Right ventricle myocardium inferior (tissue), 1 donor: ENCODE measurements at regions not wholly inside any gene's neighbourhood (a gene's known extent, or its start where the extent isn't known, plus 50 kb on each side); places are given as distances from the start of the nearest gene placed in this dataset.
"Not testable (repeated sequence)": the region's sequence is repeated elsewhere in the genome, so short reads cannot be mapped to it uniquely, and the experiment has no call there.

ENCODE experiments used
- ATAC-seq: fragments of 200-7000 bp; cut with Tn5 transposase; one replicate; pipeline ENCODE4 v1.9.1; 2020; ENCODE audit warnings: mild to moderate bottlenecking, moderate library complexity
- DNase-seq: peaks from one replicate; pipeline ENCODE4 v3.0.0; 2021; ENCODE audit errors: missing footprints
- intact Hi-C: fragments of 100-400 bp; cut with DNase I; formaldehyde crosslinking; loops from one replicate; pipeline ENCODE4 v1.11.0; 2022
- donor health status: DM: no; HTN: yes; CAD: no; lungs with severe emphysema.

GRCh38 chr10:2883238-2883637 lies 184.1 kb upstream of the PFKP start:
- ATAC-seq (no peak), DNase-seq (no peak)
- intact Hi-C loops, result no loop called here

GRCh38 chr10:2882628-2883027 lies 184.7 kb upstream of the PFKP start:
- ATAC-seq, result no peak
- intact Hi-C loops, result no loop called here
- DNase-seq, result no peak

GRCh38 chr10:2881720-2882620 lies 185.4 kb upstream of the PFKP start:
- ATAC-seq, result no peak
- no peak for DNase-seq
- intact Hi-C loops, result no loop called here

- intact Hi-C loops, DNase-seq, ATAC-seq: not testable (repeated sequence)
Measured at GRCh38 chr10:2880050-2880449, 187.3 kb upstream of the PFKP start.

- DNase-seq, result no peak
- intact Hi-C loops, result no loop called here
- ATAC-seq, result no peak
Measured at GRCh38 chr10:2878818-2879217, 188.5 kb upstream of the PFKP start.

GRCh38 chr10:2876032-2876431 lies 191.3 kb upstream of the PFKP start:
- ATAC-seq, result no peak

GRCh38 chr10:2874963-2875362 lies 192.4 kb upstream of the PFKP start:
- DNase-seq (no peak), ATAC-seq (no peak)
- intact Hi-C loops, result no loop called here

More at GRCh38 chr10:2876032-2876431, 191.3 kb upstream of the PFKP start:
- no peak for DNase-seq
- intact Hi-C loops, result no loop called here

- DNase-seq, result no peak
- intact Hi-C loops, result no loop called here
- ATAC-seq, result no peak
Measured at GRCh38 chr10:2873769-2874168, 193.6 kb upstream of the PFKP start.

- intact Hi-C loops, result no loop called here
- ATAC-seq (no peak), DNase-seq (no peak)
Measured at GRCh38 chr10:2871673-2872219, 195.6 kb upstream of the PFKP start.

- intact Hi-C loops, result no loop called here
- DNase-seq (no peak), ATAC-seq (no peak)
Measured at GRCh38 chr10:2870654-2871053, 196.7 kb upstream of the PFKP start.

GRCh38 chr10:2867788-2868299 lies 199.5 kb upstream of the PFKP start:
- intact Hi-C loops, result no loop called here
- ATAC-seq, result no peak
- DNase-seq, result no peak

- DNase-seq (no peak), ATAC-seq (no peak)
- intact Hi-C loops, result no loop called here
Measured at GRCh38 chr10:2866569-2866968, 200.8 kb upstream of the PFKP start.

- intact Hi-C loops, result no loop called here
- DNase-seq (no peak), ATAC-seq (no peak)
Measured at GRCh38 chr10:2861632-2862210, 205.6 kb upstream of the PFKP start.

- intact Hi-C loops, result no loop called here
- no peak for DNase-seq
- ATAC-seq, result no peak
Measured at GRCh38 chr10:2858452-2858851, 208.9 kb upstream of the PFKP start.

GRCh38 chr10:2856598-2856997 lies 210.8 kb upstream of the PFKP start:
- ATAC-seq, result no peak
- DNase-seq, result no peak
- intact Hi-C loops, result no loop called here

GRCh38 chr10:2852574-2853323 lies 214.6 kb upstream of the PFKP start:
- ATAC-seq (no peak), DNase-seq (no peak)
- intact Hi-C loops, result no loop called here

- intact Hi-C loops, result no loop called here
- ATAC-seq (no peak), DNase-seq (no peak)
Measured at GRCh38 chr10:2851566-2851965, 215.8 kb upstream of the PFKP start.

GRCh38 chr10:2850202-2850601 lies 217.1 kb upstream of the PFKP start:
- no peak for ATAC-seq

GRCh38 chr10:2844925-2845324 lies 222.4 kb upstream of the PFKP start:
- no peak for DNase-seq
- no peak for ATAC-seq
- intact Hi-C loops, result no loop called here

More at GRCh38 chr10:2850202-2850601, 217.1 kb upstream of the PFKP start:
- DNase-seq, result no peak
- intact Hi-C loops, result no loop called here
